GM18519 (cell line): ENCODE measurements at regions not wholly inside any gene's neighbourhood (a gene's known extent, or its start where the extent isn't known, plus 50 kb on each side); places are given as distances from the start of the nearest gene placed in this dataset.

ENCODE experiments used
- ATAC-seq: cut with Tn5 transposase; IDR thresholded peaks from one replicate; pipeline ENCODE4 v1.9.1; 2021; ENCODE audit warnings: mild to moderate bottlenecking, moderate library complexity; ENCODE audit not compliant: unreplicated experiment, low FRiP score

GRCh38 chr6:1068068-1068467 is 243.8 kb upstream of the FOXQ1 start:
- ATAC-seq, result no peak

- ATAC-seq, result no peak
These were observed 244.6 kb upstream of the FOXQ1 start for GRCh38 chr6:1067346-1067745.

GRCh38 chr6:1066449-1067090 is 245.3 kb upstream of the FOXQ1 start:
- no peak for ATAC-seq

GRCh38 chr6:1065986-1066385 is 245.9 kb upstream of the FOXQ1 start:
- ATAC-seq, result no peak

- no peak for ATAC-seq
These were observed 248.1 kb upstream of the FOXQ1 start for GRCh38 chr6:1063671-1064355.

GRCh38 chr6:1062786-1063545 is 248.9 kb upstream of the FOXQ1 start:
- no peak for ATAC-seq

GRCh38 chr6:1059596-1059995 is 252.3 kb upstream of the FOXQ1 start:
- ATAC-seq, result no peak

GRCh38 chr6:1057490-1058135 is 254.3 kb upstream of the FOXQ1 start:
- ATAC-seq, result no peak

GRCh38 chr6:1055015-1055921 is 256.6 kb upstream of the FOXQ1 start:
- no peak for ATAC-seq

GRCh38 chr6:1054653-1055014 is 257.3 kb upstream of the FOXQ1 start:
- ATAC-seq, result no peak

- no peak for ATAC-seq
These were observed 258.3 kb upstream of the FOXQ1 start for GRCh38 chr6:1053586-1053985.

- ATAC-seq, result no peak
These were observed 259.6 kb upstream of the FOXQ1 start for GRCh38 chr6:1052262-1052661.

GRCh38 chr6:1049900-1050299 is 262.0 kb upstream of the FOXQ1 start:
- no peak for ATAC-seq

- no peak for ATAC-seq
These were observed 262.7 kb upstream of the FOXQ1 start for GRCh38 chr6:1049170-1049569.

- no peak for ATAC-seq
These were observed 263.8 kb upstream of the FOXQ1 start for GRCh38 chr6:1047981-1048541.

- no peak for ATAC-seq
These were observed 266.7 kb upstream of the FOXQ1 start for GRCh38 chr6:1045239-1045638.

- ATAC-seq, result no peak
These were observed 267.7 kb upstream of the FOXQ1 start for GRCh38 chr6:1044040-1044836.

GRCh38 chr6:1043458-1043836 is 268.5 kb upstream of the FOXQ1 start:
- no peak for ATAC-seq
